HG03460 (cell line): ENCODE measurements at regions not wholly inside any gene's neighbourhood (a gene's known extent, or its start where the extent isn't known, plus 50 kb on each side); places are given as distances from the start of the nearest gene placed in this dataset.
"Not testable (repeated sequence)": the region's sequence is repeated elsewhere in the genome, so short reads cannot be mapped to it uniquely, and the experiment has no call there.

Experiments used
- ATAC-seq: cut with Tn5 transposase; IDR thresholded peaks from one replicate; pipeline ENCODE4 v1.9.1; 2021; ENCODE audit not compliant: unreplicated experiment

GRCh38 chr1:99496067-99496466 is 149.8 kb upstream of the PALMD start:
- ATAC-seq: no peak

- ATAC-seq: no peak
These were observed 148.2 kb upstream of the PALMD start for GRCh38 chr1:99497690-99498089.

GRCh38 chr1:99500541-99500940 is 145.4 kb upstream of the PALMD start:
- ATAC-seq: no peak

- ATAC-seq: no peak
These were observed 144.0 kb upstream of the PALMD start for GRCh38 chr1:99501871-99502270.

- no peak for ATAC-seq
These were observed 143.5 kb upstream of the PALMD start for GRCh38 chr1:99502400-99502799.

GRCh38 chr1:99503276-99503747 is 142.6 kb upstream of the PALMD start:
- ATAC-seq: no peak

GRCh38 chr1:99504287-99504686 is 141.6 kb upstream of the PALMD start:
- no peak for ATAC-seq

- no peak for ATAC-seq
These were observed 139.3 kb upstream of the PALMD start for GRCh38 chr1:99506631-99507030.

GRCh38 chr1:99507446-99507845 is 138.5 kb upstream of the PALMD start:
- not testable (repeated sequence) for ATAC-seq

- ATAC-seq: no peak
These were observed 137.8 kb upstream of the PALMD start for GRCh38 chr1:99507906-99508732.

GRCh38 chr1:99508733-99509445 is 137.0 kb upstream of the PALMD start:
- ATAC-seq: not testable (repeated sequence)

GRCh38 chr1:99514823-99515552 is 130.9 kb upstream of the PALMD start:
- not testable (repeated sequence) for ATAC-seq

GRCh38 chr1:99516141-99516540 is 129.8 kb upstream of the PALMD start:
- ATAC-seq: no peak

- ATAC-seq: no peak
These were observed 125.8 kb upstream of the PALMD start for GRCh38 chr1:99520121-99520520.

- ATAC-seq: no peak
These were observed 120.6 kb upstream of the PALMD start for GRCh38 chr1:99525331-99525730.

GRCh38 chr1:99527078-99527477 is 118.8 kb upstream of the PALMD start:
- ATAC-seq: no peak

GRCh38 chr1:99527545-99527944 is 118.4 kb upstream of the PALMD start:
- no peak for ATAC-seq

GRCh38 chr1:99529002-99529401 is 116.9 kb upstream of the PALMD start:
- no peak for ATAC-seq

- ATAC-seq: no peak
These were observed 114.2 kb upstream of the PALMD start for GRCh38 chr1:99531578-99532275.

GRCh38 chr1:99532276-99532580 is 113.7 kb upstream of the PALMD start:
- ATAC-seq: no peak
